H9 (cell line): ENCODE measurements at regions not wholly inside any gene's neighbourhood (a gene's known extent, or its start where the extent isn't known, plus 50 kb on each side); places are given as distances from the start of the nearest gene placed in this dataset.

Source experiments
- DNase-seq: peaks from one replicate; pipeline ENCODE4 v3.0.0-alpha.2; 2017
- H2AFZ ChIP-seq: one replicate; pipeline ENCODE4 v1.6.1; 2013; ENCODE audit warnings: mild to moderate bottlenecking, low read length, control low read depth, moderate library complexity
- H2AK5ac ChIP-seq: 2 replicates; pipeline ENCODE4 v1.6.1; 2013; ENCODE audit warnings: low read length, control low read depth, mixed read lengths; ENCODE audit not compliant: insufficient read length
- H2BK120ac ChIP-seq: one replicate; pipeline ENCODE4 v1.6.1; 2013; ENCODE audit warnings: low read depth, mild to moderate bottlenecking, low read length, control low read depth, inconsistent platforms; ENCODE audit not compliant: poor library complexity, severe bottlenecking
- H2BK12ac ChIP-seq: 2 replicates; pipeline ENCODE4 v1.6.1; 2013; ENCODE audit warnings: low read length, control low read depth, mixed read lengths, low read depth; ENCODE audit not compliant: insufficient read length
- H2BK15ac ChIP-seq: 2 replicates; pipeline ENCODE4 v1.6.1; 2013; ENCODE audit warnings: low read depth, low read length, control low read depth
- H2BK20ac ChIP-seq: one replicate; pipeline ENCODE4 v1.6.1; 2013; ENCODE audit warnings: low read depth, mild to moderate bottlenecking, low read length, control low read depth, inconsistent platforms; ENCODE audit not compliant: poor library complexity, severe bottlenecking
- H2BK5ac ChIP-seq: 2 replicates; pipeline ENCODE4 v1.6.1; 2013; ENCODE audit warnings: low read length, control low read depth, mixed read lengths; ENCODE audit not compliant: insufficient read length
- H3K14ac ChIP-seq: 2 replicates; pipeline ENCODE4 v1.6.1; 2013; ENCODE audit warnings: low read length, control low read depth; ENCODE audit not compliant: insufficient read depth
- H3K18ac ChIP-seq: 2 replicates; pipeline ENCODE4 v1.6.1; 2013; ENCODE audit warnings: low read depth, mild to moderate bottlenecking, mixed read lengths, low read length, control low read depth; ENCODE audit not compliant: insufficient read length
- H3K23ac ChIP-seq: 2 replicates; pipeline ENCODE4 v1.6.1; 2013; ENCODE audit warnings: low read length, control low read depth, mixed read lengths, low read depth; ENCODE audit not compliant: insufficient read length
- H3K23me2 ChIP-seq: 2 replicates; pipeline ENCODE4 v1.6.1; 2013; ENCODE audit warnings: low read depth, mild to moderate bottlenecking, mixed read lengths, low read length, control low read depth; ENCODE audit not compliant: insufficient read length, poor library complexity, severe bottlenecking
- H3K27ac ChIP-seq: 2 replicates; pipeline ENCODE4 v1.5.1; 2013; ENCODE audit warnings: low read length, control low read depth, mixed read lengths, low read depth; ENCODE audit not compliant: insufficient read length
- H3K27me3 ChIP-seq: 2 replicates; pipeline ENCODE4 v1.6.1; 2013; ENCODE audit warnings: low read length, control low read depth, inconsistent platforms; ENCODE audit not compliant: insufficient read depth
- H3K4ac ChIP-seq: 2 replicates; pipeline ENCODE4 v1.6.1; 2013; ENCODE audit warnings: low read depth, mild to moderate bottlenecking, control low read depth, inconsistent platforms, low read length, moderate library complexity
- H3K4me1 ChIP-seq: 2 replicates; pipeline ENCODE4 v1.6.1; 2013; ENCODE audit warnings: low read length, control low read depth, inconsistent platforms; ENCODE audit not compliant: insufficient read depth
- H3K4me2 ChIP-seq: 2 replicates; pipeline ENCODE4 v1.6.1; 2013; ENCODE audit warnings: low read length, control low read depth, mixed read lengths; ENCODE audit not compliant: insufficient read length, insufficient read depth
- H3K56ac ChIP-seq: 2 replicates; pipeline ENCODE4 v1.6.1; 2013; ENCODE audit warnings: low read depth, mild to moderate bottlenecking, mixed read lengths, low read length, control low read depth; ENCODE audit not compliant: insufficient read length
- H3K79me1 ChIP-seq: 2 replicates; pipeline ENCODE4 v1.6.1; 2013; ENCODE audit warnings: low read depth, mild to moderate bottlenecking, moderate library complexity, low read length, control low read depth, inconsistent platforms; ENCODE audit not compliant: insufficient read depth, poor library complexity, severe bottlenecking
- H3K79me2 ChIP-seq: 2 replicates; pipeline ENCODE4 v1.6.1; 2013; ENCODE audit warnings: low read length, control low read depth, inconsistent platforms; ENCODE audit not compliant: insufficient read depth
- H3K9ac ChIP-seq: 2 replicates; pipeline ENCODE4 v1.6.1; 2013; ENCODE audit warnings: low read length, control low read depth, mixed read lengths; ENCODE audit not compliant: insufficient read length; ENCODE audit errors: extremely low read depth
- H3K9me3 ChIP-seq: one replicate; pipeline ENCODE4 v1.6.1; 2013; ENCODE audit warnings: low read depth, low read length, inconsistent platforms; ENCODE audit not compliant: control insufficient read depth
- H3T11ph ChIP-seq: one replicate; pipeline ENCODE4 v1.6.1; 2013; ENCODE audit warnings: mild to moderate bottlenecking, low read length, control low read depth, inconsistent platforms
- H4K20me1 ChIP-seq: one replicate; pipeline ENCODE4 v1.6.1; 2013; ENCODE audit not compliant: control insufficient read depth, insufficient read length, insufficient read depth
- H4K5ac ChIP-seq: 2 replicates; pipeline ENCODE4 v1.6.1; 2013; ENCODE audit warnings: low read depth, mild to moderate bottlenecking, mixed read lengths, low read length, control low read depth; ENCODE audit not compliant: insufficient read length
- H4K8ac ChIP-seq: replicated peaks from 2 replicates; pipeline ENCODE4 v1.6.1; 2013; ENCODE audit warnings: low read length, control low read depth, mixed read lengths, low read depth; ENCODE audit not compliant: insufficient read length
- H4K91ac ChIP-seq: 2 replicates; pipeline ENCODE4 v1.6.1; 2013; ENCODE audit warnings: low read depth, mild to moderate bottlenecking, moderate library complexity, mixed read lengths, low read length, control low read depth; ENCODE audit not compliant: insufficient read length
- H3K27ac Mint-ChIP-seq, 3 experiments: 2 replicates in 2 of 3; 3 replicates in 1 of 3; pipeline ENCODE4 v1.8.0; 2020 to 2021; ENCODE audit warnings: mixed read lengths in 3 of 3, mild to moderate bottlenecking in 1 of 3, moderate library complexity in 1 of 3
- H3K27me3 Mint-ChIP-seq: 2 replicates; pipeline ENCODE4 v1.8.0; 2021; ENCODE audit warnings: low read depth, mild to moderate bottlenecking, moderate library complexity, mixed read lengths
- H3K36me3 Mint-ChIP-seq, 3 experiments: 2 replicates in 2 of 3; 3 replicates in 1 of 3; pipeline ENCODE4 v1.8.0; 2020 to 2021; ENCODE audit warnings: low read depth in 3 of 3, mixed read lengths in 3 of 3; ENCODE audit not compliant: insufficient read depth in 1 of 3
- H3K4me1 Mint-ChIP-seq, 2 experiments: 2 replicates each; pipeline ENCODE4 v1.8.0; 2020; ENCODE audit warnings: mixed read lengths in 2 of 2
- H3K4me3 Mint-ChIP-seq, 2 experiments: 2 replicates in 1 of 2; 3 replicates in 1 of 2; pipeline ENCODE4 v1.8.0; 2020 to 2021; ENCODE audit warnings: mild to moderate bottlenecking in 2 of 2, mixed read lengths in 2 of 2, moderate library complexity in 1 of 2
- H3K9me3 Mint-ChIP-seq, 2 experiments: 2 replicates in 1 of 2; 3 replicates in 1 of 2; pipeline ENCODE4 v1.8.0; 2020; ENCODE audit warnings: mild to moderate bottlenecking in 2 of 2, mixed read lengths in 2 of 2, moderate library complexity in 1 of 2
- CTCF ChIP-seq: fragments of 200-600 bp; sonication (generic); conservative IDR thresholded peaks from 3 replicates; pipeline ENCODE4 v1.8.0; 2021; ENCODE audit warnings: antibody characterized with exemption, mild to moderate bottlenecking
- WGBS: extraction: QIAGEN DNeasy Blood & Tissue Kit; methylation state at CpG from one replicate; pipeline ENCODE4 v1.1.7; 2013; ENCODE audit warnings: missing lambda C conversion rate, low lambda C conversion rate, mixed read lengths; ENCODE audit not compliant: insufficient read length; ENCODE audit errors: extremely low coverage; 5-methylcytosine and 5-hydroxymethylcytosine counted together

DNA sequence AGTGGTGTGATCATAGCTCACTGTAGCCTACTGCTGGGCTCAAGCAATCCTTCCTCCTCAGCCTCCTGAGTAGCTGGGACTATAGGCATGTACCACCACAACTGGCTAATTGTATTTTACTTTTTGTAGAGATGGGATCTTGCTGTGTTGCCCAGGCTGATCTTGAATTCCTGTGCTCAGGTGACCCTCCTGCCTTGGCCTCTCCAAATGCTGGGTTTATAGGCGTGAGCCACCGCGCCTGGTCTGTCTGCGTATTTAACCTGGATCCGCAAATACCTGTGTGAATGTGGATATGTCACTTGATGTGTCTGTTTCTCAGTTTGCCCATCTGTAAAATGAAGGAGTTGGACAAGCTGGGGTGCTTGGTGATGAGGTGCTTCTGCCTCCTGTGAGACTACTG is 123.9 kb downstream of the BAMBI start:
- H3K27me3 Mint-ChIP-seq = no peaks in the 10 kb centered on the region; the same call in 1 of the 2 replicates
- H3K79me1 ChIP-seq = no peaks in the 10 kb centered on the region
- no peaks in the 10 kb centered on the region for H4K20me1 ChIP-seq
- H4K5ac ChIP-seq = no peak overlapping the region
- no peak overlapping the region for H3K14ac ChIP-seq
- no peaks in the 10 kb centered on the region for H3K23me2 ChIP-seq
- no peak overlapping the region for H2BK5ac ChIP-seq
- H3K4me1 Mint-ChIP-seq = peaks cover 28 to 33% of the 10 kb centered on the region in 2 experiments
- no peak overlapping the region for H2BK15ac ChIP-seq
- DNase-seq = no peak
- no peak overlapping the region for H4K8ac ChIP-seq
- H3K23ac ChIP-seq = no peak overlapping the region
- no peak overlapping the region for H3K27ac Mint-ChIP-seq
- H3K4me2 ChIP-seq = no peak overlapping the region
- H2BK120ac ChIP-seq = no peak overlapping the region
- no peaks in the 10 kb centered on the region; a peak in 1 of 5 replicates for H3K9me3 Mint-ChIP-seq
- no peak overlapping the region for H2AFZ ChIP-seq
- no peak for TF ChIP-seq CTCF
- no peak overlapping the region for H2AK5ac ChIP-seq
- H4K91ac ChIP-seq = no peak overlapping the region
- H3K36me3 Mint-ChIP-seq = no peaks in the 10 kb centered on the region
- H3K4me1 ChIP-seq = peaks cover 2% of the 10 kb centered on the region; the same call in 1 of the 2 replicates
- no peak overlapping the region for H3K18ac ChIP-seq
- no peak overlapping the region for H3T11ph ChIP-seq
- H3K56ac ChIP-seq = no peak overlapping the region
- no peaks in the 10 kb centered on the region for H3K9me3 ChIP-seq
- H3K79me2 ChIP-seq = no peaks in the 10 kb centered on the region
- no peak overlapping the region for H3K27ac ChIP-seq
- no peaks in the 10 kb centered on the region for H3K27me3 ChIP-seq
- no peak overlapping the region for H3K4ac ChIP-seq
- no peak overlapping the region for H3K9ac ChIP-seq
- no peak overlapping the region for H2BK12ac ChIP-seq
- no CpG with 5 or more reads among the region's 5 CpGs for WGBS
- H2BK20ac ChIP-seq = no peak overlapping the region
- H3K4me3 Mint-ChIP-seq = no peak overlapping the region
